ENCODE measurements at regions not wholly inside any gene's neighbourhood (a gene's known extent, or its start where the extent isn't known, plus 50 kb on each side); places are given as distances from the start of the nearest gene placed in this dataset.
"Not testable (repeated sequence)": the region's sequence is repeated elsewhere in the genome, so short reads cannot be mapped to it uniquely, and the experiment has no call there.

DNA sequence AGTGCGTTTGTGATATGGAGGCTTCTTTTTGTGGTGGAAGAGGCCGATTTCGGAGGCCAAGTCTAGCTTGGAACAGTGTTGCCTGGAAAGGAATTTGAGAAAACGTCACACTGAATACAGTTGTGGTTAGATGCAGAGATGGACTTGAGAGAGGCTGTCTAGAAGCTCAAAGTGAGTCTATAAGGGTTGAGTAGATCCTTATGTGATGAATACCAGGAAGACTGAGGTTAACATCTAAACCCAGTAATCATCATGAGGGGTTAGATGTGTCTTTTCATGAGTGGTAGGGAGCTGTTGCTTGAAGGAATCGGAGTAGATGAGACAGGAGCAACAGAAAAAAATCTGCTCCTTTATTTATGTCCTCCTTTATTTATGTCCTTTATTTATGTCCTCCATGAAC, 114.6 kb upstream of the IVNS1ABP start:
- Mint-ChIP-seq H3K36me3 (ENCODE audit: insufficient read depth) (no peaks in the 10 kb centered on the region), H3K27ac (no peak overlapping the region), H3K4me1 (ENCODE audit: low read depth in 2 of 2) (no peaks in the 10 kb centered on the region), H3K9me3 (no peaks in the 10 kb centered on the region), H3K27me3 (no peaks in the 10 kb centered on the region), H3K4me3 (no peak overlapping the region)
- DNase-seq (no peak), ATAC-seq (replicated peaks) (no peak)

GRCh38 chr1:185429668-185430067, 112.6 kb upstream of the IVNS1ABP start:
- not testable (repeated sequence) for H3K27me3 Mint-ChIP-seq; H3K9me3 Mint-ChIP-seq; DNase-seq; H3K4me1 Mint-ChIP-seq (ENCODE audit: low read depth in 2 of 2); H3K27ac Mint-ChIP-seq; H3K4me3 Mint-ChIP-seq; ATAC-seq (replicated peaks); H3K36me3 Mint-ChIP-seq (ENCODE audit: insufficient read depth)

DNA sequence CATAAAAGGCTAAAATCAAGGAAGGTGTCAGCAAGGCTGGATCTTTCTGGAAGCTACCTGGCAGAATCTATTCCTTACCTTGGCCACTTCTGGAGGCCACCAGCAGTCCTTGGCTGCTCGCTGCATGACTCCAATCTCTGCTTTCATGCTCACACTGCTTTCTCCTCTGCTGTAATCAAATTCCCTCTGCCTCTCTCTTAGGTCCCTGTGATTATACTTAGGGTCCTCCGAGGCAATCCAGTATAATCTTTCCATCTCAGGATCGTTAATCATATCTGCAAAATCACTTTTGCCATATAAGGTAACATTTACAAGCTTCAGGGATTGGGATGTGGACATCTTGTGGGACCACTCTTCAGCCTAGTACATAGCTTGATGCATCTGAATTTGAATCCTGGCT, 110.7 kb upstream of the IVNS1ABP start:
- no peaks in the 10 kb centered on the region for H3K9me3 Mint-ChIP-seq
- H3K4me3 Mint-ChIP-seq: no peak overlapping the region
- H3K36me3 Mint-ChIP-seq (ENCODE audit: insufficient read depth): no peaks in the 10 kb centered on the region
- no peak for DNase-seq
- H3K4me1 Mint-ChIP-seq (ENCODE audit: low read depth in 2 of 2): peaks cover 0 to 11% of the 10 kb centered on the region in 2 donors
- ATAC-seq (replicated peaks): no peak
- no peak overlapping the region for H3K27ac Mint-ChIP-seq
- H3K27me3 Mint-ChIP-seq: no peaks in the 10 kb centered on the region

- Mint-ChIP-seq H3K27ac (no peak overlapping the region), H3K36me3 (ENCODE audit: insufficient read depth) (no peaks in the 10 kb centered on the region), H3K9me3 (no peaks in the 10 kb centered on the region), H3K27me3 (no peaks in the 10 kb centered on the region), H3K4me3 (no peak overlapping the region), H3K4me1 (ENCODE audit: low read depth in 2 of 2) (peaks cover 0 to 13% of the 10 kb centered on the region in 2 donors)
- ATAC-seq (replicated peaks): no peak
- no peak for DNase-seq
Observed at GRCh38 chr1:185427264-185427663, 110.2 kb upstream of the IVNS1ABP start.

- Mint-ChIP-seq H3K27me3 (no peaks in the 10 kb centered on the region), H3K27ac (no peak overlapping the region), H3K4me1 (ENCODE audit: low read depth in 2 of 2) (peaks cover 0 to 17% of the 10 kb centered on the region in 2 donors), H3K36me3 (ENCODE audit: insufficient read depth) (no peaks in the 10 kb centered on the region), H3K4me3 (no peak overlapping the region), H3K9me3 (no peaks in the 10 kb centered on the region)
- ATAC-seq (replicated peaks) (no peak), DNase-seq (no peak)
Observed at GRCh38 chr1:185426848-185427247, 109.8 kb upstream of the IVNS1ABP start.

DNA sequence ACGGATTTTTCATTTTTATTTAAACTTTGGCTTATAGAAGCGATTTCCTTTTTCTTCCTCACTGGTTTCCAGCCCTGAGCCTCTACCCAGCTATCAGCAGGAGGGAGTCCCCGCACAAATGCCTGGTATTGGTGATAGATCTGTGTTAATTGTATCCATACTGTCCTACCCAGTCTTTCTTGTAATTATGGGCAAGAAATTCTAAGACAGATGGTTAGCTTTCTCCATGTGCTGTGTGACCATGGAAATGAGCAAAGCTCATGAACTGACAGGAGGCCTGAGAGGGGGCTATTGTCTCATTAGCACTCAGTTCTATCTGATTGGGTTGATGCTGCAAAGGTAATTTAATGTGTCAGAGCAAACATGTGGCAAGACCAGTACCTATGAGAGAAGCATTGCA, 108.1 kb upstream of the IVNS1ABP start:
- Mint-ChIP-seq H3K4me1 (ENCODE audit: low read depth in 2 of 2) (peaks cover 13 to 32% of the 10 kb centered on the region in 2 donors), H3K36me3 (ENCODE audit: insufficient read depth) (peaks cover 3% of the 10 kb centered on the region), H3K27ac (no peak overlapping the region), H3K4me3 (no peak overlapping the region), H3K9me3 (no peaks in the 10 kb centered on the region), H3K27me3 (no peaks in the 10 kb centered on the region)
- ATAC-seq (replicated peaks) (no peak), DNase-seq (no peak)

DNA sequence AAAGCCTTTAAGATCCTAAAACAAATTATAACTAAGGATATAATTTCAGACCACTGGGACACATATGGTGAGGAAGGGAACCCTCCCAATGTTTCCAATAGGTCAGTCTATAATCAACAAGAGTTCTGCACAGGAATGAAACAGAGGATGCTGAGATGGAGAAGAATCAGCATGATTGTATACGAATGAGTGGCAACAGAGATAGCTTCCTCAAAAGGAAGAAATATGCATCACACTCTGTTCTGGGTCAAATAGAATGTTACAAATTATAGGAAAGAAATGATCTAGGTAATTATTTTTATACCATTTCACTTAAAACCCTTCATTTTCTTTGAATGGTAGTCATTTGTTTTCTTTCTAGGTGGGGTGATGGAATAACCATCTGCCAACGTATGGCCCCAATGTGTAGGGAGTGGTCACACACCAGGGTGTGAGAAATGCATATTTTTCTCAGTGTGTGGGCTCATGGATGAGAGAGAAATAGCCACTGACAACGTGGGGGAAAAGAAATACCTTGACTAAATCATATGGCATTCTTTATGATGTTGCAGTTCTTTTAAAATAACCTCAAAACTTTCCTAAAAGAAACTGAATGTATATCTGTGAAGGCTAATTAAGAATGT, 104.6 kb upstream of the IVNS1ABP start:
- ATAC-seq (replicated peaks): no peak
- Mint-ChIP-seq H3K4me1 (ENCODE audit: low read depth in 2 of 2) (peaks cover 16 to 35% of the 10 kb centered on the region in 2 donors), H3K36me3 (ENCODE audit: insufficient read depth) (peaks cover 3% of the 10 kb centered on the region), H3K27ac (peak overlapping the region; percentile 5 to 11), H3K9me3 (no peaks in the 10 kb centered on the region), H3K4me3 (peak overlapping the region; percentile 15 to 53), H3K27me3 (no peaks in the 10 kb centered on the region)
- no peak for DNase-seq

- ATAC-seq (replicated peaks) (peak; percentile 96), DNase-seq (peak; percentile 38 to 44 (median 41))
- peaks cover 16 to 29% of the 10 kb centered on the region in 2 donors for H3K4me1 Mint-ChIP-seq (ENCODE audit: low read depth in 2 of 2)
- peaks cover 3% of the 10 kb centered on the region for H3K36me3 Mint-ChIP-seq (ENCODE audit: insufficient read depth)
- H3K27me3 Mint-ChIP-seq: no peaks in the 10 kb centered on the region
- peak overlapping the region; percentile 5 to 11 for H3K27ac Mint-ChIP-seq
- H3K9me3 Mint-ChIP-seq: no peaks in the 10 kb centered on the region
- H3K4me3 Mint-ChIP-seq: peak overlapping the region; percentile 15 to 53
Observed at GRCh38 chr1:185420588-185421081, 103.6 kb upstream of the IVNS1ABP start.

GRCh38 chr1:185419718-185420117, 102.7 kb upstream of the IVNS1ABP start:
- H3K36me3 Mint-ChIP-seq (ENCODE audit: insufficient read depth): peaks cover 3% of the 10 kb centered on the region
- H3K9me3 Mint-ChIP-seq: no peaks in the 10 kb centered on the region
- DNase-seq (no peak), ATAC-seq (replicated peaks) (no peak)
- H3K27me3 Mint-ChIP-seq: no peaks in the 10 kb centered on the region
- H3K4me3 Mint-ChIP-seq: peak overlapping the region in 1 of 2 donors; percentile 53
- H3K27ac Mint-ChIP-seq: peak overlapping the region in 1 of 2 donors; percentile 5
- peaks cover 16 to 25% of the 10 kb centered on the region in 2 donors for H3K4me1 Mint-ChIP-seq (ENCODE audit: low read depth in 2 of 2)

DNA sequence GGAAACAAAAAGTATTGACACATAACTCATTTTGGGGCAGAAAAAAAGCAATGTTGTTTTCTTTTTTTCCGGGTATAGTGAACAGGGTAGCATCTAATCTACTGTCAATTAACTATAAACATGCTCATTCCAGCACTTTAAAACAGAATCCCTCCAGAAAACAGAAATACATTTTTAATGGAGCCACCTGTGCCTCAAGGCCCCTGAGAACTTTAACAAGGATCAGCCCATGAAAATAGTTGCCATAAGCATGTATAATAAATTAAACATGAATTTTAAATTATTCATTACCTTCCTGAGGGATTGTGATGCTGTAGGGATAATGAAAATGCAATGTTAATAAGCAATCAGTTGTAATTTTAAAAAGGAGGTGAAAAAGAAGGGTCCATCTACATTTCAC, 101.4 kb upstream of the IVNS1ABP start:
- H3K36me3 Mint-ChIP-seq (ENCODE audit: insufficient read depth): peaks cover 3% of the 10 kb centered on the region
- ATAC-seq (replicated peaks) (no peak), DNase-seq (no peak)
- H3K9me3 Mint-ChIP-seq: no peaks in the 10 kb centered on the region
- no peaks in the 10 kb centered on the region for H3K27me3 Mint-ChIP-seq
- no peak overlapping the region for H3K27ac Mint-ChIP-seq
- H3K4me1 Mint-ChIP-seq (ENCODE audit: low read depth in 2 of 2): peaks cover 16 to 25% of the 10 kb centered on the region in 2 donors
- H3K4me3 Mint-ChIP-seq: no peak overlapping the region

- H3K4me3 Mint-ChIP-seq: no peak overlapping the region
- ATAC-seq (replicated peaks) (peak; percentile 51), DNase-seq (no peak)
- no peak overlapping the region for H3K27ac Mint-ChIP-seq
- no peaks in the 10 kb centered on the region for H3K36me3 Mint-ChIP-seq (ENCODE audit: insufficient read depth)
- peaks cover 0 to 5% of the 10 kb centered on the region in 2 donors for H3K27me3 Mint-ChIP-seq
- peaks cover 0 to under 1% of the 10 kb centered on the region in 2 donors for H3K9me3 Mint-ChIP-seq
- H3K4me1 Mint-ChIP-seq (ENCODE audit: low read depth in 2 of 2): peaks cover 6 to 13% of the 10 kb centered on the region in 2 donors
Observed at GRCh38 chr1:185412385-185413087, 95.5 kb upstream of the IVNS1ABP start.

GRCh38 chr1:185409763-185410528, 92.9 kb upstream of the IVNS1ABP start:
- H3K27me3 Mint-ChIP-seq: peaks cover 0 to 5% of the 10 kb centered on the region in 2 donors
- H3K27ac Mint-ChIP-seq: no peak overlapping the region
- H3K4me1 Mint-ChIP-seq (ENCODE audit: low read depth in 2 of 2): peaks cover 6 to 14% of the 10 kb centered on the region in 2 donors
- peaks cover 0 to 3% of the 10 kb centered on the region in 2 donors for H3K9me3 Mint-ChIP-seq
- no peak overlapping the region for H3K4me3 Mint-ChIP-seq
- no peaks in the 10 kb centered on the region for H3K36me3 Mint-ChIP-seq (ENCODE audit: insufficient read depth)
- DNase-seq (no peak), ATAC-seq (replicated peaks) (no peak)

DNA sequence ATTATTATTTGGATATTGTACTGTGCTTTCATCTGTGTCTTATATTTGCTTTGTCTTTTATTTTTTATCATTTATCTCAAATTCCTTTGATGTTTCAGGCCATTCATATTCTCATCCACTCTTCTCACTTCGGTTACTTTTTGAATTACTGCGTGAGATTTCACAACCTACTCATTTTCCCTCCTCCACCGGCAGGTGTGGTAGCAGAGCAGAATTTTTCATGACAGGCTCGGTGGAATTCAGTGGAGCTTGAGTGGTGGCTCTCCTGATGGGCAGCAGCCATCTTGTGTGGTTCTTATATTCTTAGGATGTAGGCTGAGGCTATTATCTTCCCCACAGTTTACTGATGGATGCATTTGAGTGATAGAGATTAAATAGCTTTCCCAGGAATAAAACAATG, 92.3 kb upstream of the IVNS1ABP start:
- ATAC-seq (replicated peaks) (no peak), DNase-seq (no peak)
- Mint-ChIP-seq H3K9me3 (peaks cover 0 to 3% of the 10 kb centered on the region in 2 donors), H3K4me3 (no peak overlapping the region), H3K27ac (peak overlapping the region in 1 of 2 donors; percentile 29), H3K27me3 (peaks cover 0 to 5% of the 10 kb centered on the region in 2 donors), H3K36me3 (ENCODE audit: insufficient read depth) (no peaks in the 10 kb centered on the region), H3K4me1 (ENCODE audit: low read depth in 2 of 2) (peaks cover 8 to 18% of the 10 kb centered on the region in 2 donors)
